ENCODE measurements at regions not wholly inside any gene's neighbourhood (a gene's known extent, or its start where the extent isn't known, plus 50 kb on each side); places are given as distances from the start of the nearest gene placed in this dataset.

GRCh38 chr15:53862386-53862785 is 102.9 kb upstream of the WDR72 start:
- CTCF ChIA-PET, result no interaction called here
- Histone ChIP-seq H3K27ac (ENCODE audit: insufficient read depth, low read depth, low read length) (no peak overlapping the region), H4K20me1 (replicated peaks; ENCODE audit: control insufficient read depth, extremely low read depth, insufficient read depth, low read length) (no peaks in the 10 kb centered on the region), H3K4me2 (ENCODE audit: insufficient read depth, low read length) (no peak overlapping the region), H3K9ac (replicated peaks; ENCODE audit: extremely low read depth, insufficient read depth, low read length) (no peak overlapping the region), H3K36me3 (ENCODE audit: control insufficient read depth in 2 of 2, extremely low read depth in 1 of 2, insufficient read depth in 2 of 2, low read length in 2 of 2) (no peaks in the 10 kb centered on the region), H3K9me3 (replicated peaks; ENCODE audit: control insufficient read depth, insufficient read depth, low read length) (no peaks in the 10 kb centered on the region), H2AFZ (ENCODE audit: low read depth, low read length) (no peak overlapping the region), H3K79me2 (ENCODE audit: control insufficient read depth, insufficient read depth, low read length) (no peaks in the 10 kb centered on the region), H3K9me1 (replicated peaks; ENCODE audit: control insufficient read depth, extremely low read depth, insufficient read depth, low read length) (no peaks in the 10 kb centered on the region), H3K4me1 (ENCODE audit: control insufficient read depth, extremely low read depth, insufficient read depth, low read length) (no peaks in the 10 kb centered on the region), H3K27me3 (ENCODE audit: control insufficient read depth in 2 of 2, insufficient read depth in 2 of 2, low read length in 2 of 2) (no peaks in the 10 kb centered on the region), H3K4me3 (replicated peaks in 1 of 3; ENCODE audit: insufficient read depth in 1 of 3, low read depth in 1 of 3, low read length in 3 of 3) (no peak overlapping the region)
- POLR2A ChIA-PET, result no interaction called here
- FAIRE-seq, result no peak
- DNase-seq (ENCODE audit: low read depth, low spot score), result no peak
- no peak for TF ChIP-seq POLR2A (IDR thresholded peaks at IDR 0.05; ENCODE audit: low read depth, low read length)
- TF ChIP-seq GATA2 (IDR thresholded peaks at IDR 0.05; ENCODE audit: insufficient read depth, insufficient read length, low read depth, low read length), result no peak
- TF ChIP-seq FOS (IDR thresholded peaks at IDR 0.05; ENCODE audit: borderline replicate concordance, insufficient read depth, low read length), result no peak
- no peak for TF ChIP-seq MYC (IDR thresholded peaks at IDR 0.05; ENCODE audit: low read depth, low read length)
- TF ChIP-seq EZH2 (IDR thresholded peaks at IDR 0.05; ENCODE audit: borderline replicate concordance, low read depth, low read length, severe bottlenecking), result no peak
- no peak for TF ChIP-seq MAX (IDR thresholded peaks at IDR 0.05; ENCODE audit: insufficient read depth, insufficient read length)
- TF ChIP-seq CTCF (IDR thresholded peaks at IDR 0.05; ENCODE audit: extremely low read depth in 1 of 2, insufficient read depth in 1 of 2, low read depth in 1 of 2, low read length in 2 of 2), result no peak
- TF ChIP-seq POLR2AphosphoS5 (IDR thresholded peaks at IDR 0.05; ENCODE audit: insufficient read depth, low read depth, low read length), result no peak
- TF ChIP-seq JUN (IDR thresholded peaks at IDR 0.05; ENCODE audit: borderline replicate concordance, insufficient read depth, insufficient read length, low read depth), result no peak
- dilution Hi-C loops (cut with MboI; ENCODE audit: extremely low pct_ligation_motif_present, low sequenced_read_pairs), result no loop called here
- intact Hi-C loops (cut with micrococcal nuclease), result no loop called here
- BruUV-seq (replicated peaks), result no TSS peak
